SK-N-SH (cell line): ENCODE measurements at regions not wholly inside any gene's neighbourhood (a gene's known extent, or its start where the extent isn't known, plus 50 kb on each side); places are given as distances from the start of the nearest gene placed in this dataset.

Experiments
- CTCF ChIA-PET: fragments of 300-600, 350-600 bp; formaldehyde crosslinking; extraction: SDS; loops from one replicate; lab custom pipeline; 2021; lab: Yijun Ruan, JAX
- POLR2A ChIA-PET: fragments of 350-600 bp; sonication (Branson Sonifier 250); formaldehyde crosslinking; extraction: SDS; loops from one replicate; lab custom pipeline; 2020; ENCODE audit warnings: antibody characterized with exemption, inconsistent platforms; lab: Yijun Ruan, JAX
- DNase-seq: peaks from one replicate; pipeline ENCODE4 v3.0.0; 2012
- H2AFZ ChIP-seq: fragments of 200-600 bp; sonication (generic); 2 replicates; pipeline ENCODE4 v1.8.1; 2016; ENCODE audit warnings: antibody characterized with exemption, mild to moderate bottlenecking, low read depth
- H3F3A ChIP-seq: fragments of 200-600 bp; sonication (generic); replicated peaks from 2 replicates; pipeline ENCODE3; 2016; ENCODE audit warnings: antibody characterized with exemption, mild to moderate bottlenecking; ENCODE audit not compliant: insufficient read depth
- H3K27ac ChIP-seq, 2 experiments: fragments of 200-500 bp in 1 of 2; fragments of 200-600 bp in 1 of 2; sonication (Bioruptor generic) in 1 of 2; sonication (generic), shearing (Covaris generic) in 1 of 2; 2 replicates each; pipeline versions ENCODE4 v1.5.1 to v1.6.1; 2014 to 2016; ENCODE audit warnings: low read depth in 2 of 2, inconsistent platforms in 1 of 2, low read length in 1 of 2, mild to moderate bottlenecking in 1 of 2, mixed read lengths in 1 of 2
- H3K27me3 ChIP-seq: fragments of 200-600 bp; sonication (generic), shearing (Covaris generic); 2 replicates; pipeline ENCODE4 v1.6.1; 2016; ENCODE audit warnings: mixed run types; ENCODE audit not compliant: insufficient read depth
- H3K36me3 ChIP-seq, 2 experiments: fragments of 200-500 bp in 1 of 2; fragments of 200-600 bp in 1 of 2; sonication (Bioruptor generic) in 1 of 2; sonication (generic) in 1 of 2; replicated peaks in 1 of 2; 2 replicates each; pipeline versions ENCODE3 to v1.5.1; 2014 to 2016; ENCODE audit warnings: low read length in 1 of 2, mild to moderate bottlenecking in 1 of 2; ENCODE audit not compliant: insufficient read depth in 2 of 2, control insufficient read depth in 1 of 2
- H3K4me1 ChIP-seq, 2 experiments: fragments of 200-500 bp in 1 of 2; fragments of 200-600 bp in 1 of 2; sonication (Bioruptor generic) in 1 of 2; sonication (generic), shearing (Covaris generic) in 1 of 2; 2 replicates each; pipeline versions ENCODE4 v1.5.1 to v1.6.1; 2014 to 2016; ENCODE audit warnings: low read depth in 1 of 2, low read length in 1 of 2, mixed run types in 1 of 2; ENCODE audit not compliant: insufficient read depth in 2 of 2, control insufficient read depth in 1 of 2
- H3K4me2 ChIP-seq: fragments of 200-600 bp; sonication (generic), shearing (Covaris generic); 2 replicates; pipeline ENCODE4 v1.6.1; 2017; ENCODE audit warnings: mixed run types
- H3K4me3 ChIP-seq, 2 experiments: fragments of 200-500 bp in 1 of 2; fragments of 200-600 bp in 1 of 2; sonication (Bioruptor generic) in 1 of 2; sonication (generic), shearing (Covaris generic) in 1 of 2; 2 replicates each; pipeline versions ENCODE4 v1.5.1 to v1.8.1; 2014 to 2016; ENCODE audit warnings: low read depth in 2 of 2, inconsistent platforms in 1 of 2, low read length in 1 of 2, mild to moderate bottlenecking in 1 of 2, mixed read lengths in 1 of 2, moderate library complexity in 1 of 2
- H3K79me2 ChIP-seq: fragments of 200-600 bp; sonication (generic); 2 replicates; pipeline ENCODE4 v1.8.1; 2017; ENCODE audit warnings: mild to moderate bottlenecking; ENCODE audit not compliant: insufficient read depth
- H3K9ac ChIP-seq: fragments of 200-600 bp; sonication (generic); 2 replicates; pipeline ENCODE4 v1.6.1; 2017; ENCODE audit warnings: mixed run types
- H3K9me2 ChIP-seq: fragments of 200-600 bp; sonication (generic); 2 replicates; pipeline ENCODE4 v1.6.1; 2017; ENCODE audit warnings: mixed run types
- H3K9me3 ChIP-seq: fragments of 200-600 bp; sonication (generic); 2 replicates; pipeline ENCODE4 v1.6.1; 2017; ENCODE audit warnings: mixed run types, mild to moderate bottlenecking, moderate library complexity
- H4K20me1 ChIP-seq: fragments of 200-600 bp; sonication (generic); 2 replicates; pipeline ENCODE4 v1.6.1; 2017; ENCODE audit warnings: mild to moderate bottlenecking, mixed run types; ENCODE audit not compliant: insufficient read depth
- CHD2 ChIP-seq: fragments of 150-350 bp; IDR thresholded peaks from 2 replicates; pipeline ENCODE4 v1.6.1; 2018; ENCODE audit warnings: low read length; ENCODE audit not compliant: partially characterized antibody
- ELF1 ChIP-seq: IDR thresholded peaks from 2 replicates; pipeline ENCODE4 v1.4.0; 2012
- EP300 ChIP-seq, 2 experiments: IDR thresholded peaks; 2 replicates each; pipeline versions ENCODE4 v1.4.0 to v1.6.1; 2012; ENCODE audit warnings: borderline replicate concordance in 1 of 2, low read depth in 1 of 2, low read length in 1 of 2
- EZH2phosphoT487 ChIP-seq: fragments of 200-600 bp; sonication (generic); IDR thresholded peaks from 2 replicates; pipeline ENCODE4 v1.6.1; 2017; ENCODE audit warnings: low read depth, mixed run types, mild to moderate bottlenecking, antibody characterized with exemption, moderate library complexity, borderline replicate concordance
- FOXJ3 ChIP-seq: sonication (generic); formaldehyde crosslinking; IDR thresholded peaks from 2 replicates; pipeline ENCODE4 v1.5.1; 2020; ENCODE audit warnings: mild to moderate bottlenecking, missing genetic modification reagents
- FOXM1 ChIP-seq: IDR thresholded peaks from 2 replicates; pipeline ENCODE4 v1.4.0; 2012; ENCODE audit warnings: low read depth, mild to moderate bottlenecking
- GABPA ChIP-seq: IDR thresholded peaks from 2 replicates; pipeline ENCODE4 v1.4.0; 2012; ENCODE audit warnings: low read depth, mild to moderate bottlenecking
- MEF2A ChIP-seq: IDR thresholded peaks from 2 replicates; pipeline ENCODE4 v1.4.0; 2012; ENCODE audit warnings: low read depth, borderline replicate concordance
- POLR2AphosphoS5 ChIP-seq: IDR thresholded peaks from 2 replicates; pipeline ENCODE4 v1.6.1; 2012; ENCODE audit warnings: low read depth, low read length
- RAD21 ChIP-seq: IDR thresholded peaks from 2 replicates; pipeline ENCODE4 v1.6.1; 2012; ENCODE audit warnings: mild to moderate bottlenecking, low read length
- RCOR1 ChIP-seq: fragments of 150-350 bp; IDR thresholded peaks from 2 replicates; pipeline ENCODE4 v1.6.1; 2017; ENCODE audit warnings: antibody characterized with exemption, low read length
- RFX5 ChIP-seq: IDR thresholded peaks from 2 replicates; pipeline ENCODE4 v1.6.1; 2012; ENCODE audit warnings: mild to moderate bottlenecking, improper control_type of control experiment, low read length
- RXRA ChIP-seq: IDR thresholded peaks from 2 replicates; pipeline ENCODE4 v1.4.0; 2012; ENCODE audit warnings: low read depth, mild to moderate bottlenecking, borderline replicate concordance
- SIN3A ChIP-seq: IDR thresholded peaks from 2 replicates; pipeline ENCODE4 v1.6.1; 2012; ENCODE audit warnings: low read depth, mild to moderate bottlenecking, low read length, moderate library complexity, borderline replicate concordance
- SMC3 ChIP-seq: IDR thresholded peaks from 2 replicates; pipeline ENCODE4 v1.6.1; 2012; ENCODE audit warnings: low read depth, low read length, improper control_type of control experiment
- TAF1 ChIP-seq: IDR thresholded peaks from 2 replicates; pipeline ENCODE4 v1.6.1; 2012; ENCODE audit warnings: low read depth, mild to moderate bottlenecking, low read length, moderate library complexity, borderline replicate concordance
- TCF12 ChIP-seq: IDR thresholded peaks from 2 replicates; pipeline ENCODE4 v1.4.0; 2012
- TEAD4 ChIP-seq: IDR thresholded peaks from 2 replicates; pipeline ENCODE4 v1.4.0; 2012; ENCODE audit warnings: mild to moderate bottlenecking, borderline replicate concordance; ENCODE audit not compliant: insufficient read depth
- YY1 ChIP-seq: IDR thresholded peaks from 2 replicates; pipeline ENCODE4 v1.4.0; 2012; ENCODE audit warnings: low read depth, mild to moderate bottlenecking
- TF ChIP-seq, protein P1 (sequence below): IDR thresholded peaks from 2 replicates; pipeline ENCODE4 v1.6.1; 2012; ENCODE audit warnings: mild to moderate bottlenecking, low read depth, low read length, moderate library complexity
- TF ChIP-seq, protein P2 (sequence below): IDR thresholded peaks from 2 replicates; pipeline ENCODE4; 2012

GRCh38 chr12:30415777-30416176 lies 279.9 kb downstream of the IPO8 start (continued):
- TF ChIP-seq CHD2 (no peak), SMC3 (no peak), TCF12 (no peak), MEF2A (no peak), YY1 (no peak), TEAD4 (no peak), GABPA (no peak), SIN3A (no peak)
- TF ChIP-seq, protein P1, sequence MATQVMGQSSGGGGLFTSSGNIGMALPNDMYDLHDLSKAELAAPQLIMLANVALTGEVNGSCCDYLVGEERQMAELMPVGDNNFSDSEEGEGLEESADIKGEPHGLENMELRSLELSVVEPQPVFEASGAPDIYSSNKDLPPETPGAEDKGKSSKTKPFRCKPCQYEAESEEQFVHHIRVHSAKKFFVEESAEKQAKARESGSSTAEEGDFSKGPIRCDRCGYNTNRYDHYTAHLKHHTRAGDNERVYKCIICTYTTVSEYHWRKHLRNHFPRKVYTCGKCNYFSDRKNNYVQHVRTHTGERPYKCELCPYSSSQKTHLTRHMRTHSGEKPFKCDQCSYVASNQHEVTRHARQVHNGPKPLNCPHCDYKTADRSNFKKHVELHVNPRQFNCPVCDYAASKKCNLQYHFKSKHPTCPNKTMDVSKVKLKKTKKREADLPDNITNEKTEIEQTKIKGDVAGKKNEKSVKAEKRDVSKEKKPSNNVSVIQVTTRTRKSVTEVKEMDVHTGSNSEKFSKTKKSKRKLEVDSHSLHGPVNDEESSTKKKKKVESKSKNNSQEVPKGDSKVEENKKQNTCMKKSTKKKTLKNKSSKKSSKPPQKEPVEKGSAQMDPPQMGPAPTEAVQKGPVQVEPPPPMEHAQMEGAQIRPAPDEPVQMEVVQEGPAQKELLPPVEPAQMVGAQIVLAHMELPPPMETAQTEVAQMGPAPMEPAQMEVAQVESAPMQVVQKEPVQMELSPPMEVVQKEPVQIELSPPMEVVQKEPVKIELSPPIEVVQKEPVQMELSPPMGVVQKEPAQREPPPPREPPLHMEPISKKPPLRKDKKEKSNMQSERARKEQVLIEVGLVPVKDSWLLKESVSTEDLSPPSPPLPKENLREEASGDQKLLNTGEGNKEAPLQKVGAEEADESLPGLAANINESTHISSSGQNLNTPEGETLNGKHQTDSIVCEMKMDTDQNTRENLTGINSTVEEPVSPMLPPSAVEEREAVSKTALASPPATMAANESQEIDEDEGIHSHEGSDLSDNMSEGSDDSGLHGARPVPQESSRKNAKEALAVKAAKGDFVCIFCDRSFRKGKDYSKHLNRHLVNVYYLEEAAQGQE: no peak
- TF ChIP-seq, all 33 proteins: peak for 0

- DNase-seq: no peak
- POLR2A ChIA-PET: no interaction called here
- H3K9me2 ChIP-seq: no peaks in the 10 kb centered on the region
Observed at GRCh38 chr12:30414507-30414906, 281.2 kb downstream of the IPO8 start.

More at GRCh38 chr12:30414507-30414906, 281.2 kb downstream of the IPO8 start:
- Histone ChIP-seq H2AFZ (no peak overlapping the region), H3F3A (no peaks in the 10 kb centered on the region), H3K27ac (no peak overlapping the region), H3K4me2 (no peak overlapping the region), H3K27me3 (no peaks in the 10 kb centered on the region), H3K4me1 (no peaks in the 10 kb centered on the region), H3K9ac (no peak overlapping the region), H3K9me3 (no peaks in the 10 kb centered on the region), H3K4me3 (no peak overlapping the region), H3K36me3 (no peaks in the 10 kb centered on the region), H4K20me1 (no peaks in the 10 kb centered on the region), H3K79me2 (no peaks in the 10 kb centered on the region)
- TF ChIP-seq POLR2AphosphoS5: no peak
- TF ChIP-seq RXRA: no peak
- TF ChIP-seq TCF12: no peak
- TF ChIP-seq CHD2: no peak
- no peak for TF ChIP-seq EZH2phosphoT487
- TF ChIP-seq, protein P2, sequence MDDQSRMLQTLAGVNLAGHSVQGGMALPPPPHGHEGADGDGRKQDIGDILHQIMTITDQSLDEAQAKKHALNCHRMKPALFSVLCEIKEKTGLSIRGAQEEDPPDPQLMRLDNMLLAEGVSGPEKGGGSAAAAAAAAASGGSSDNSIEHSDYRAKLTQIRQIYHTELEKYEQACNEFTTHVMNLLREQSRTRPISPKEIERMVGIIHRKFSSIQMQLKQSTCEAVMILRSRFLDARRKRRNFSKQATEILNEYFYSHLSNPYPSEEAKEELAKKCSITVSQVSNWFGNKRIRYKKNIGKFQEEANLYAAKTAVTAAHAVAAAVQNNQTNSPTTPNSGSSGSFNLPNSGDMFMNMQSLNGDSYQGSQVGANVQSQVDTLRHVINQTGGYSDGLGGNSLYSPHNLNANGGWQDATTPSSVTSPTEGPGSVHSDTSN: no peak
- TF ChIP-seq SIN3A: no peak
- no peak for TF ChIP-seq FOXJ3
- TF ChIP-seq RAD21: no peak
- TF ChIP-seq TAF1: no peak
- TF ChIP-seq ELF1: no peak
- no peak for TF ChIP-seq EP300 (IDR thresholded peaks at IDR 0.05; ENCODE audit: borderline replicate concordance in 1 of 2, low read depth in 1 of 2, low read length in 1 of 2)
- no peak for TF ChIP-seq FOXM1
- no peak for TF ChIP-seq RFX5
- no peak for TF ChIP-seq YY1
- no peak for TF ChIP-seq RCOR1
- CTCF ChIA-PET: no interaction called here
